Transverse colon (tissue), 4 donors: ENCODE measurements at regions not wholly inside any gene's neighbourhood (a gene's known extent, or its start where the extent isn't known, plus 50 kb on each side); places are given as distances from the start of the nearest gene placed in this dataset.
"Not testable (repeated sequence)": the region's sequence is repeated elsewhere in the genome, so short reads cannot be mapped to it uniquely, and the experiment has no call there.

Experiments
- EP300 ChIP-seq: sonication (generic); formaldehyde crosslinking; IDR thresholded peaks from one replicate; pipeline ENCODE4 v1.6.1; 2017; ENCODE audit warnings: antibody characterized with exemption, low read depth
- POLR2A ChIP-seq: fragments of 450-650 bp; IDR thresholded peaks from one replicate; pipeline ENCODE4 v1.6.1; 2016; ENCODE audit warnings: antibody characterized with exemption, mild to moderate bottlenecking, moderate library complexity
- POLR2AphosphoS5 ChIP-seq, 3 donors: sonication (generic); formaldehyde crosslinking; IDR thresholded peaks; one replicate each; pipeline ENCODE4 v1.6.1; 2016; ENCODE audit warnings: antibody characterized with exemption in 3 of 3
- TF ChIP-seq, protein P1 (sequence below), 5 experiments: fragments of 200-600 bp in 3 of 5; fragments of 450-650 bp in 2 of 5; sonication (generic) in 3 of 5; IDR thresholded peaks; 1 replicate in 2 of 5; 2 replicates in 3 of 5; pipeline ENCODE4 v1.5.1; 2016 to 2017; ENCODE audit warnings: antibody characterized with exemption in 5 of 5, inconsistent platforms in 3 of 5, mild to moderate bottlenecking in 2 of 5, moderate library complexity in 1 of 5

DNA sequence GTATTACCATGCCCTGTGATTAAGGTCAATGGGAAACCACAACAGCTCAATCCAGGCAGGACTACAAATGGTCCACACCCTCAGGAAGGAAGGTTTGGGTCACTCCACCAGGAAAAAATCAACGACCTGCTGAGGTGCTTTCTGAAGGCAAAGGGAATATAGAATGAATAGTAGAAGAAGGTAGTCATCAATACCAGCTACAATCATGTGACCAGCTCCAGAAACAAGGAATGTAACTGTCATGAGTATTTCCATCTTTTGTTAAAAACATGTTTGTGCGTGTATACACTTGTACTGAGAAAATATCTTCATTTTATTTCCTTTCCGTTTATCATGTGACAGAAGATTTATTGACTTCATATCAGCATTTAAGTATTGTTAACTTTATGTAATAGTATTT is 2028.6 kb upstream of the PCDH20 start:
- TF ChIP-seq, protein P1, sequence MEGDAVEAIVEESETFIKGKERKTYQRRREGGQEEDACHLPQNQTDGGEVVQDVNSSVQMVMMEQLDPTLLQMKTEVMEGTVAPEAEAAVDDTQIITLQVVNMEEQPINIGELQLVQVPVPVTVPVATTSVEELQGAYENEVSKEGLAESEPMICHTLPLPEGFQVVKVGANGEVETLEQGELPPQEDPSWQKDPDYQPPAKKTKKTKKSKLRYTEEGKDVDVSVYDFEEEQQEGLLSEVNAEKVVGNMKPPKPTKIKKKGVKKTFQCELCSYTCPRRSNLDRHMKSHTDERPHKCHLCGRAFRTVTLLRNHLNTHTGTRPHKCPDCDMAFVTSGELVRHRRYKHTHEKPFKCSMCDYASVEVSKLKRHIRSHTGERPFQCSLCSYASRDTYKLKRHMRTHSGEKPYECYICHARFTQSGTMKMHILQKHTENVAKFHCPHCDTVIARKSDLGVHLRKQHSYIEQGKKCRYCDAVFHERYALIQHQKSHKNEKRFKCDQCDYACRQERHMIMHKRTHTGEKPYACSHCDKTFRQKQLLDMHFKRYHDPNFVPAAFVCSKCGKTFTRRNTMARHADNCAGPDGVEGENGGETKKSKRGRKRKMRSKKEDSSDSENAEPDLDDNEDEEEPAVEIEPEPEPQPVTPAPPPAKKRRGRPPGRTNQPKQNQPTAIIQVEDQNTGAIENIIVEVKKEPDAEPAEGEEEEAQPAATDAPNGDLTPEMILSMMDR (IDR thresholded peaks at IDR 0.05), result not testable (repeated sequence)
- TF ChIP-seq POLR2A; POLR2AphosphoS5 (IDR thresholded peaks at IDR 0.05); EP300: not testable (repeated sequence)
